Activated naive CD8-positive, alpha-beta T cell treated with anti-CD3 and anti-CD28 coated beads, Interleukin-2, amount 50 U/mL, for 24 hours (primary cell): ENCODE measurements at regions not wholly inside any gene's neighbourhood (a gene's known extent, or its start where the extent isn't known, plus 50 kb on each side); places are given as distances from the start of the nearest gene placed in this dataset.
"Not testable (repeated sequence)": the region's sequence is repeated elsewhere in the genome, so short reads cannot be mapped to it uniquely, and the experiment has no call there.

Experiments
- ATAC-seq: fragments of 150-1000 bp; cut with Tn5 transposase; one replicate; pipeline ENCODE4 v1.10.0; 2021
- DNase-seq: peaks from one replicate; pipeline ENCODE4 v3.0.0; 2021
- H3K27ac Mint-ChIP-seq: one replicate; pipeline ENCODE4 v1.8.0; 2021; ENCODE audit warnings: mild to moderate bottlenecking, mixed read lengths
- H3K27me3 Mint-ChIP-seq: one replicate; pipeline ENCODE4 v1.8.0; 2021; ENCODE audit warnings: mixed read lengths
- H3K36me3 Mint-ChIP-seq: one replicate; pipeline ENCODE4 v1.8.0; 2021; ENCODE audit warnings: low read depth, mixed read lengths
- H3K4me1 Mint-ChIP-seq: one replicate; pipeline ENCODE4 v1.8.0; 2021; ENCODE audit warnings: mixed read lengths
- H3K4me3 Mint-ChIP-seq: one replicate; pipeline ENCODE4 v1.8.0; 2021; ENCODE audit warnings: mild to moderate bottlenecking, moderate library complexity, mixed read lengths
- H3K9me3 Mint-ChIP-seq: one replicate; pipeline ENCODE4 v1.8.0; 2021; ENCODE audit warnings: mixed read lengths

DNA sequence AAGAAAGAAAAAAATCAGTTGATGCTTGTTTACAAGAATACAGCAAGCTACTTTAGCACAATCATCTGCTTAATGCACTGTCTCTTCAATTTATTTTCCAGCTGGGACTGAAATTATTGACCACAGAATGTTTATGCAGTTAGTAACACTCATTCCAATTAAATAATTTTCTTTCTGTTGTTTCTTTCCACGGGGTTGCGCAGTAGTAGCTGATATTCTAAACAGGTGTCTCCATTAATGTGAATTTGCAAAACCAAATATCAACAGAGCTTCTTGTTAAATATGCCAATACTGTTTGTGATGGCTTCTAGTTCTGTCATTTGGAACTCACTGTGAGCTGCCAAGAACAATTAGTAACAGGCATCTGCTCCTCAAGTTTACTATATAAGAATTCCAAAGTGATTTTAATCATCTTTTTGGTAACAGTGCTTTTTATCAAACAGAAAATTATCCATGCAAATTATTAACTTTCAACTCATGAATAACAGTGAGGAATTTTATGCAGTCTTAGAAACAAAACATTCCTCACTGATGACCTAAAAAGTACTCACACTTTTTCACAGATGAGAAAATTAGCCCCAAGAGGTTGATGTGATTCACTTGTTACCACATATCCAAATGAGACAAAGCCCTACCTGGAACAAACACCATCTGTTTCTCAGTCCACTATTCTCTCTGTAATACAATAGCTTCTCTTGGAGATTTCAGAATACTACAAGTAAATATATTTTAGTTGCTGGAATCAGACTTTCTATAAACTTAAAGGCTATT, 567.6 kb upstream of the RGMB start:
- Mint-ChIP-seq H3K4me1 (no peaks in the 10 kb centered on the region), H3K4me3 (no peak overlapping the region)

GRCh38 chr5:98206566-98206965, 566.9 kb upstream of the RGMB start:
- Mint-ChIP-seq H3K4me3 (no peak overlapping the region), H3K36me3 (no peaks in the 10 kb centered on the region), H3K9me3 (peaks cover 5% of the 10 kb centered on the region), H3K27ac (no peak overlapping the region), H3K27me3 (peaks cover 2% of the 10 kb centered on the region), H3K4me1 (no peaks in the 10 kb centered on the region)
- no peak for ATAC-seq
- no peak for DNase-seq

More for the DNA sequence above, 567.6 kb upstream of the RGMB start:
- H3K36me3 Mint-ChIP-seq: no peaks in the 10 kb centered on the region
- peaks cover 5% of the 10 kb centered on the region for H3K9me3 Mint-ChIP-seq
- DNase-seq (no peak), ATAC-seq (no peak)
- H3K27me3 Mint-ChIP-seq: peaks cover 2% of the 10 kb centered on the region
- H3K27ac Mint-ChIP-seq: no peak overlapping the region

DNA sequence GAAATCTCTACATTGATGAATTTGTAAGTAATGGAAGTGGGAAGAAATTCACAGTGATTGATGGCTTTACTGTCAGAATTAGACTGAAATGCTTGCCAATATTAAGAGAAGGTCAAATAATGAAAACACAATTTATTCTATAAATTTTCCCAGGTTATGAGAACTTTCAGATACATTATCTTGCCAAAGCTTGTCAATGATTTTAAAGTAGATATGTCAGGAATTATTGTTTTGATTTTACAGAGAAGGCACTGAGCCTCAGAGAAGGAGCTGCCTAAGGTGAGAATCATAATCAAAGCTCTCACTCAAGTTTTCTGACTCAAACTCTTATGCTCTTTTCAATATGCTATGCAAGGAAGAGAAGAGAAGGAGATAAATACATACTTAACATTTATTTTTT, 564.0 kb upstream of the RGMB start:
- ATAC-seq (no peak), DNase-seq (no peak)
- H3K4me1 Mint-ChIP-seq: no peaks in the 10 kb centered on the region
- no peaks in the 10 kb centered on the region for H3K27me3 Mint-ChIP-seq
- no peaks in the 10 kb centered on the region for H3K9me3 Mint-ChIP-seq
- no peaks in the 10 kb centered on the region for H3K36me3 Mint-ChIP-seq
- H3K27ac Mint-ChIP-seq: no peak overlapping the region
- no peak overlapping the region for H3K4me3 Mint-ChIP-seq

GRCh38 chr5:98214240-98215051, 559.0 kb upstream of the RGMB start:
- H3K27ac Mint-ChIP-seq: no peak overlapping the region
- DNase-seq (no peak), ATAC-seq (no peak)
- no peak overlapping the region for H3K4me3 Mint-ChIP-seq
- peaks cover 3% of the 10 kb centered on the region for H3K4me1 Mint-ChIP-seq
- H3K36me3 Mint-ChIP-seq: no peaks in the 10 kb centered on the region
- no peaks in the 10 kb centered on the region for H3K9me3 Mint-ChIP-seq
- no peaks in the 10 kb centered on the region for H3K27me3 Mint-ChIP-seq

DNA sequence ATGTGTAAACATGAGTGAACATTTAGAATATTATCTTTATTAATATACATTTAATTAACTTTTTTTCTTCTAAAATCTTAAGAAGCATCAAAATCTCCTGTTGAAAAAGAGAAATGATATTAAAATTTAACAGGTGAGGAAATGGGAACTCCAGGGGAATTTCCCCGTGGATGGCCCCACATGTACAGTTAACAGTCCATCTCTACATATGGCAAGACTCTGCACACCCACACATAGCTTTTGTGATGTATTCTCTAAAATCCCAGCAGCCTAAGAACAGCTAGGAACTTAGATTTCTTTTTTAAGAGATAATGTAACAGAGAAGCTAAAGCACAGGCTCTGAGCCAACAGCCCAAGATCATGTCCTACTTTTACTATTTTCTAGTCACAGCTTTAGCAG, 556.3 kb upstream of the RGMB start:
- DNase-seq (no peak), ATAC-seq (no peak)
- no peaks in the 10 kb centered on the region for H3K9me3 Mint-ChIP-seq
- H3K36me3 Mint-ChIP-seq: no peaks in the 10 kb centered on the region
- no peaks in the 10 kb centered on the region for H3K27me3 Mint-ChIP-seq
- peaks cover 3% of the 10 kb centered on the region for H3K4me1 Mint-ChIP-seq
- H3K27ac Mint-ChIP-seq: no peak overlapping the region
- H3K4me3 Mint-ChIP-seq: no peak overlapping the region

GRCh38 chr5:98218838-98219237, 554.6 kb upstream of the RGMB start:
- H3K9me3 Mint-ChIP-seq: no peaks in the 10 kb centered on the region
- no peaks in the 10 kb centered on the region for H3K27me3 Mint-ChIP-seq
- peaks cover 3% of the 10 kb centered on the region for H3K4me1 Mint-ChIP-seq
- no peak for ATAC-seq
- H3K4me3 Mint-ChIP-seq: no peak overlapping the region
- DNase-seq: no peak
- no peak overlapping the region for H3K27ac Mint-ChIP-seq
- H3K36me3 Mint-ChIP-seq: no peaks in the 10 kb centered on the region

GRCh38 chr5:98227489-98227888, 546.0 kb upstream of the RGMB start:
- Mint-ChIP-seq H3K9me3 (peaks cover 26% of the 10 kb centered on the region), H3K4me3 (no peak overlapping the region), H3K27me3 (no peaks in the 10 kb centered on the region), H3K27ac (no peak overlapping the region), H3K4me1 (no peaks in the 10 kb centered on the region), H3K36me3 (no peaks in the 10 kb centered on the region)
- DNase-seq: no peak
- ATAC-seq: no peak

DNA sequence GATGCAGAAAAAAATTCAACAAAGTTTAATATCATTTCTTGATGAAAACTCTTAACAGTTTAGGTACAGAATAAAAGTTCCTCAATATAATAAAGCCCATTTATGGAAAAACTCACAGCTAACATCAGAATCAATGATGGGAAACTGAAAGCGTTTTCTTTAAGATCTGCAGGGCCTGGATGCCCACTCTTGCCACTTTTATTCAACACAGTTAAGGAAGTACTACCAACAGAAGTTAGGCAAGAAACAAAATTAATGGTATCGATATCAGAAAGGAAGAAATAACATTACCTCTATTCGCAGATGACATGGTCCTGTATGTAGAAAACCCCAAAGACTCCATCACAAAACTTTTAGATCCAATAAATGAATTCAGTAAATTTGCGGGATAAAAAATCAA, 542.4 kb upstream of the RGMB start:
- H3K27me3 Mint-ChIP-seq: no peaks in the 10 kb centered on the region
- no peak for ATAC-seq

DNA sequence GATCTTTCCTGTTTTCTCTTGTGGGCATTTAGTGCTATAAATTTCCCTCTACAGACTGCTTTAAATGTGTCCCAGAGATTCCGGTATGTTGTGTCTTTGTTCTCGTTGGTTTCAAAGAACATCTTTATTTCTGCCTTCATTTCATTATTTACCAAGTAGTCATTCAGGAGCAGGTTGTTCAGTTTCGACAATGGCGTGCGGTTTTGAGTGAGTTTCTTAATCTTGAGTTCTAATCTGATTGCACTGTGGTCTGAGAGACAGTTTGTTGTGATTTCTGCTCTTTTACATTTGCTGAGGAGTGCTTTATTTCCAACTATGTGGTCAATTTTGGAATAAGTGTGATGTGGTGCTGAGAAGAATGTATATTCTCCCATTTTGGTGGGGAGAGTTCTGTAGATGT, 535.7 kb upstream of the RGMB start:
- not testable (repeated sequence) for H3K4me1 Mint-ChIP-seq, DNase-seq, H3K27me3 Mint-ChIP-seq, ATAC-seq, H3K27ac Mint-ChIP-seq, H3K36me3 Mint-ChIP-seq, H3K4me3 Mint-ChIP-seq
- H3K9me3 Mint-ChIP-seq: peaks cover 25% of the 10 kb centered on the region

More for the DNA sequence above, 542.4 kb upstream of the RGMB start:
- no peak for DNase-seq
- Mint-ChIP-seq H3K4me1 (no peaks in the 10 kb centered on the region), H3K4me3 (no peak overlapping the region), H3K36me3 (no peaks in the 10 kb centered on the region), H3K27ac (no peak overlapping the region), H3K9me3 (peaks cover 32% of the 10 kb centered on the region)

DNA sequence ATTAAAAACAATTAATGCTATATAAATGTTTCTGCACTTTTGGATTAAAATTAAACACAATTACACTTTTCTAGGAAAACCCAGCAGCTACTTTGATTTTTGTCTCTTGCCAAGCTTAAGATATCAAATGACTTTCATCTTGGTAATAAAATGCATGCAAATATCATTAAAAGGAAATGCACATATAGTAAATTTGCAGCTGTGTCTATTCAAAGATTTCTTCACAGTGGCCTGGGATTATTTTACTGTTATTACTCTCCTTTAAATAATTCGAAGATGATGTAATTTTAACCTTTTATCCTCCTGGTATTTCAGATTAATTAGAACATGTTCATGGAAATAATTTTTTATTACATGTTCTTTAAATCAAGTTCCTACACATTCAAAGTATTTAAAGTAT, 529.5 kb upstream of the RGMB start:
- Mint-ChIP-seq H3K27ac (no peak overlapping the region), H3K4me1 (no peaks in the 10 kb centered on the region), H3K36me3 (no peaks in the 10 kb centered on the region), H3K9me3 (peaks cover 11% of the 10 kb centered on the region), H3K27me3 (no peaks in the 10 kb centered on the region), H3K4me3 (no peak overlapping the region)
- DNase-seq (no peak), ATAC-seq (no peak)

GRCh38 chr5:98248949-98249348, 524.5 kb upstream of the RGMB start:
- DNase-seq: no peak
- Mint-ChIP-seq H3K9me3 (peaks cover 3% of the 10 kb centered on the region), H3K4me1 (no peaks in the 10 kb centered on the region), H3K4me3 (no peak overlapping the region), H3K36me3 (no peaks in the 10 kb centered on the region), H3K27me3 (no peaks in the 10 kb centered on the region), H3K27ac (no peak overlapping the region)
- ATAC-seq: no peak

GRCh38 chr5:98258939-98259338, 514.5 kb upstream of the RGMB start:
- H3K9me3 Mint-ChIP-seq: no peaks in the 10 kb centered on the region
- no peak overlapping the region for H3K27ac Mint-ChIP-seq

GRCh38 chr5:98259595-98259994, 513.9 kb upstream of the RGMB start:
- Mint-ChIP-seq H3K36me3 (no peaks in the 10 kb centered on the region), H3K9me3 (no peaks in the 10 kb centered on the region), H3K27me3 (no peaks in the 10 kb centered on the region), H3K4me1 (no peaks in the 10 kb centered on the region), H3K27ac (no peak overlapping the region), H3K4me3 (no peak overlapping the region)
- ATAC-seq (no peak), DNase-seq (no peak)

More at GRCh38 chr5:98258939-98259338, 514.5 kb upstream of the RGMB start:
- Mint-ChIP-seq H3K36me3 (no peaks in the 10 kb centered on the region), H3K4me3 (no peak overlapping the region), H3K27me3 (no peaks in the 10 kb centered on the region), H3K4me1 (no peaks in the 10 kb centered on the region)
- DNase-seq (no peak), ATAC-seq (no peak)

DNA sequence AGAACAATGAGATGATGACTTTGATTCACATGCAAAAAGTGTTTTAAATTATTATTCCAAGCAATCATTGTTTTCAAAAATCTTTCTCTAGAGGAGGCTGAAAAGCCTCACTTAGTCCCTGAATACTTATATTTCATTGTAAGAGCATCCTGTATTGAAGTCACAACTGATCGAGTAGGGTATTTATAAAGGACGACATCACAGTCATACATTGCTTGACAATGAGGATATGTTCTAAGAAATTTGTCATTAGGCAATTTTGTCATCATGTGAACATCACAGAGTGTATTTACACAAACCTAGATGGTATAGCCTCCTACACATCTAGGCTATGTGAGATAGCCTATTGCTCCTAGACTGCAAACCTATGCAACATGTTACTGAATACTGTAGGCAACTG, 510.4 kb upstream of the RGMB start:
- no peak overlapping the region for H3K4me3 Mint-ChIP-seq
- DNase-seq (no peak), ATAC-seq (no peak)
- no peak overlapping the region for H3K27ac Mint-ChIP-seq
- no peaks in the 10 kb centered on the region for H3K4me1 Mint-ChIP-seq
- no peaks in the 10 kb centered on the region for H3K36me3 Mint-ChIP-seq
- H3K9me3 Mint-ChIP-seq: no peaks in the 10 kb centered on the region
- H3K27me3 Mint-ChIP-seq: no peaks in the 10 kb centered on the region

- no peak for ATAC-seq
- DNase-seq: no peak
- Mint-ChIP-seq H3K27ac (no peak overlapping the region), H3K4me1 (no peaks in the 10 kb centered on the region), H3K36me3 (no peaks in the 10 kb centered on the region), H3K4me3 (no peak overlapping the region), H3K27me3 (no peaks in the 10 kb centered on the region), H3K9me3 (no peaks in the 10 kb centered on the region)
These were observed 505.2 kb upstream of the RGMB start for GRCh38 chr5:98268162-98268860.
